ENCODE measurements at regions not wholly inside any gene's neighbourhood (a gene's known extent, or its start where the extent isn't known, plus 50 kb on each side); places are given as distances from the start of the nearest gene placed in this dataset.
"Not testable (repeated sequence)": the region's sequence is repeated elsewhere in the genome, so short reads cannot be mapped to it uniquely, and the experiment has no call there.

GRCh38 chr1:199208847-199209246 lies 570.0 kb downstream of the PTPRC start:
- no peaks in the 10 kb centered on the region for H3K4me1 Mint-ChIP-seq (ENCODE audit: low read depth)
- no peaks in the 10 kb centered on the region for H3K9me3 Mint-ChIP-seq
- no peak overlapping the region for H3K27ac Mint-ChIP-seq
- no peak overlapping the region for H3K4me3 Mint-ChIP-seq
- no peaks in the 10 kb centered on the region for H3K36me3 Mint-ChIP-seq (ENCODE audit: low read depth)
- H3K27me3 Mint-ChIP-seq, result no peaks in the 10 kb centered on the region
- no peak for DNase-seq

DNA sequence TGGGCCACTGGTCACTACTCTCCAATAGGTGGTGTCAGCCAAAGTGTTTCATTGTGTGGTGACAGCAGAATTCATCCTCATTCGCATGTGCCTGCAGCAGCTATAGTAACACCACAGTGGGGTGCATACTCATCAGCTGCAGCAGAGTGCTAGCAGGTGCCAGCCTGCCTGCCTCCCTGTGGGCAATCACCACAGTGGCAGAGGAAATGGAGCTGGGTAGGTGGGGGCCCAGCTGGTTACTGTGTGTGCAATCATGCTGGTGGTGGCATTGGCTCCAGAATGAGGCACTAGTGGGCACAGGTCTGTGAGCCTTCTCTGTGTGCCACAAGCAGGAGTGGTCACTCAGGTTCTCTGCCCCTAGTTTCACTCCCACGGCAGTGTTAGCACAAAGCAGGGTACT lies 579.2 kb downstream of the PTPRC start:
- no peak overlapping the region for H3K4me3 Mint-ChIP-seq

DNA sequence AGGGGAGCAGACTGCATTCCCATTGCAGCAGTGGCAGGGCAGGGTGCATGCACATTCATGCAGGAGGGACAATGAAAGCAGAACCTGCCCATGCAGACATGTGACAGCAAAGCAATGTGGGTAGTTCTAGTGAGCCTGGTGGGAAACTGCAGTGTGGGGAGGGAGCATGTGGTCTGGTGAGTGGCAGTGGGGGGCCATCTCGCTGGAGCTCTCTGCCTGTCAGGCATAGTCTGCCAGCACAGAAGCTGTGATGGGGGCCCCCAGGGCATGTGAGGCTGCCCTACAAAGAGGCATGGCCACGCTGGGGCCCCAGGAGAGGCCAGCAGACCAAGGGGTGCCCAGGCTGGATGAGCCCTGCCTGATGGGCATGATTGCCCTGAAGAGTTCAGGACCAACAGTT lies 579.7 kb downstream of the PTPRC start:
- peaks cover 4% of the 10 kb centered on the region for H3K9me3 Mint-ChIP-seq
- H3K27me3 Mint-ChIP-seq, result no peaks in the 10 kb centered on the region
- no peaks in the 10 kb centered on the region for H3K36me3 Mint-ChIP-seq (ENCODE audit: low read depth)
- H3K27ac Mint-ChIP-seq, result no peak overlapping the region
- H3K4me1 Mint-ChIP-seq (ENCODE audit: low read depth), result peaks cover 2% of the 10 kb centered on the region
- DNase-seq, result no peak
- no peak overlapping the region for H3K4me3 Mint-ChIP-seq

More for the DNA sequence above, 579.2 kb downstream of the PTPRC start:
- peaks cover 4% of the 10 kb centered on the region for H3K9me3 Mint-ChIP-seq
- H3K36me3 Mint-ChIP-seq (ENCODE audit: low read depth), result no peaks in the 10 kb centered on the region
- H3K4me1 Mint-ChIP-seq (ENCODE audit: low read depth), result peaks cover 2% of the 10 kb centered on the region
- H3K27ac Mint-ChIP-seq, result no peak overlapping the region
- no peak for DNase-seq
- no peaks in the 10 kb centered on the region for H3K27me3 Mint-ChIP-seq

- no peak for DNase-seq
- H3K9me3 Mint-ChIP-seq, result no peaks in the 10 kb centered on the region
- H3K36me3 Mint-ChIP-seq (ENCODE audit: low read depth), result no peaks in the 10 kb centered on the region
- peaks cover 8% of the 10 kb centered on the region for H3K4me1 Mint-ChIP-seq (ENCODE audit: low read depth)
- H3K27ac Mint-ChIP-seq, result no peak overlapping the region
- H3K4me3 Mint-ChIP-seq, result no peak overlapping the region
- no peaks in the 10 kb centered on the region for H3K27me3 Mint-ChIP-seq
These were observed 581.2 kb downstream of the PTPRC start for GRCh38 chr1:199220031-199220430.

GRCh38 chr1:199221371-199222150 lies 582.7 kb downstream of the PTPRC start:
- no peak overlapping the region for H3K4me3 Mint-ChIP-seq
- no peak overlapping the region for H3K27ac Mint-ChIP-seq
- DNase-seq, result no peak

DNA sequence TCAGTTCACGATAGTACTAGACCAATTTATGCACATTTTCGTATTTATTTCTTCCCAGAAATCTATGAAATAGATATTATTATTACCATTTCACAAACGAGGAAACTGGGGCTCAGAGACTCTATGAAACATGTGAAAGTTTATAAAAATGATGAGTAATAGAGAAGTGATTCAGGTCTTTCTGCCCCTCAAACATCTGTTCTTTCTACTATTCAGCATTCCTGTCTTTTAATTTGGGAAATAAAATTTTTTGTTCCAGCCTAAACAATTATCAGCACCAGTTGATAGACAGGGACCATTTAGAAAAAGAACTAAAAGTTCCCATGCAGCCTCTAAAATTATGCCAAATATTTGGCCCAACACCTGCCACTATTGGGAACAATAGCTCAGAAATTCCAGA lies 585.1 kb downstream of the PTPRC start:
- no peaks in the 10 kb centered on the region for H3K27me3 Mint-ChIP-seq
- no peak overlapping the region for H3K4me3 Mint-ChIP-seq
- no peak overlapping the region for H3K27ac Mint-ChIP-seq
- peaks cover 30% of the 10 kb centered on the region for H3K4me1 Mint-ChIP-seq (ENCODE audit: low read depth)
- H3K36me3 Mint-ChIP-seq (ENCODE audit: low read depth), result no peaks in the 10 kb centered on the region
- DNase-seq, result no peak
- H3K9me3 Mint-ChIP-seq, result no peaks in the 10 kb centered on the region

More at GRCh38 chr1:199221371-199222150, 582.7 kb downstream of the PTPRC start:
- H3K4me1 Mint-ChIP-seq (ENCODE audit: low read depth), result peaks cover 23% of the 10 kb centered on the region
- H3K36me3 Mint-ChIP-seq (ENCODE audit: low read depth), result no peaks in the 10 kb centered on the region
- H3K27me3 Mint-ChIP-seq, result no peaks in the 10 kb centered on the region
- no peaks in the 10 kb centered on the region for H3K9me3 Mint-ChIP-seq

DNA sequence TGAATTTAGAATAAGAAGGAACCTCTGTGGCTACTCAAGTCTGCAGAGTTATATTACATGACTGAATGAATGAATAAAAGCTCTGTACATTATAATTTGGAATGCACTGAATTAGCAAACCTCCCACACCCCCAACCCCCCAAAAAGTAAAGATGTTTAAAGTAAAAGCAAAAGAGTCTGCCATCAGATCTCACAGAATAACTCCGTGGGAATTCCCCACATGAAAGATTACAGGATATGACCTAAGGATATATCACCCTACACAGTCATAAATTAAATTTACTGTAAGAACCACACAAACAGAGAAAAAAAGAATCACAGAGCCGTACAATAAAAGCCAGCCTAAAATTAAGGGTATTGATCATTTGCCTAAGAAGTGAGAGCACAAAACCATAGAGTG lies 587.3 kb downstream of the PTPRC start:
- H3K36me3 Mint-ChIP-seq (ENCODE audit: low read depth), result no peaks in the 10 kb centered on the region
- peak overlapping the region; percentile 70 for H3K27ac Mint-ChIP-seq
- H3K4me3 Mint-ChIP-seq, result peak overlapping the region; percentile 41
- no peaks in the 10 kb centered on the region for H3K27me3 Mint-ChIP-seq
- DNase-seq, result no peak
- peaks cover 30% of the 10 kb centered on the region for H3K4me1 Mint-ChIP-seq (ENCODE audit: low read depth)
- no peaks in the 10 kb centered on the region for H3K9me3 Mint-ChIP-seq

DNA sequence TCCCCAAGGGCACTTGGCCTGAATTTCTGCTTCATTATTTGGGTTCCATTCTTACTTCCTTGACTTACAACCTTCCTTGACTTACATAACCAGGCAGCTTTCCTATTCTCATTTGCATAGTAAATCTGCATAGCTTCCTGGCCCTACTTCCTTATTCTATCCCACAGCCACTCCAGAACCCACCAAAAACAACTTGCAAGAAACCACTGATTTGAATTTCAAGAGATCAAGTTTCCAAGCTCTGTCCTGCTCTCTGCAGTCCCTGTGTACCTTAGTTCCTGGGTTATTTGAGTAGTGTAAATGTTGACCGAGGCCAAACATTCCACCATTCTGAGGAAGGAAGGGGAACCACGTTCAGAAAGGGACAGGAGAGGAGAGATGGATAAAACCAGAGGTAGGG lies 603.3 kb downstream of the PTPRC start:
- DNase-seq, result no peak
- no peak overlapping the region for H3K27ac Mint-ChIP-seq
- peaks cover 3% of the 10 kb centered on the region for H3K27me3 Mint-ChIP-seq
- H3K4me3 Mint-ChIP-seq, result no peak overlapping the region
- no peaks in the 10 kb centered on the region for H3K36me3 Mint-ChIP-seq (ENCODE audit: low read depth)
- no peaks in the 10 kb centered on the region for H3K9me3 Mint-ChIP-seq
- H3K4me1 Mint-ChIP-seq (ENCODE audit: low read depth), result peaks cover 15% of the 10 kb centered on the region

GRCh38 chr1:199242601-199243000 lies 603.8 kb downstream of the PTPRC start:
- Mint-ChIP-seq H3K9me3 (no peaks in the 10 kb centered on the region), H3K4me1 (ENCODE audit: low read depth) (peaks cover 15% of the 10 kb centered on the region), H3K27me3 (peaks cover 3% of the 10 kb centered on the region), H3K27ac (peak overlapping the region; percentile 31), H3K4me3 (no peak overlapping the region), H3K36me3 (ENCODE audit: low read depth) (no peaks in the 10 kb centered on the region)
- DNase-seq, result no peak

GRCh38 chr1:199243423-199244061 lies 604.7 kb downstream of the PTPRC start:
- DNase-seq, result peak; percentile 86

DNA sequence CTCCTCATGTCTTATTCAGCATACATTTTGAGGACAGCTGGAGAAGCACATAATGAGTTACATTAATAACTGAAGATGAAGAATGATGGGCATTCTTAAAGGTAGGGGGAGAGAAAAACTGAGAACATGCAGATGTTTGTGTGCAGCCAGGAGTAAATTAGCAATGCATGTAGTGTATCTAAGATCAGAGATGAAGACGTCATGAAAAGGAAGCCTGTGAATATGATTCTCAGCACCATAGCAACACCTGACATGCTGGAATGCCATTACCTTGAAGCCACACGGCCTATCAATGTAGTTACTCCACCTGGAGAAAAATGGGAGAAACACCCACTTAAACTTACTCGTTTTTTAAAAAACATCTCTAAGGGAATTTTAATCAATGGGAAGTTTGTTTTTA lies 607.1 kb downstream of the PTPRC start:
- Mint-ChIP-seq H3K9me3 (no peaks in the 10 kb centered on the region), H3K27me3 (peaks cover 6% of the 10 kb centered on the region), H3K36me3 (ENCODE audit: low read depth) (no peaks in the 10 kb centered on the region), H3K4me1 (ENCODE audit: low read depth) (peaks cover 15% of the 10 kb centered on the region), H3K27ac (no peak overlapping the region), H3K4me3 (no peak overlapping the region)
- no peak for DNase-seq

More at GRCh38 chr1:199243423-199244061, 604.7 kb downstream of the PTPRC start:
- H3K36me3 Mint-ChIP-seq (ENCODE audit: low read depth), result no peaks in the 10 kb centered on the region
- peaks cover 5% of the 10 kb centered on the region for H3K27me3 Mint-ChIP-seq
- H3K27ac Mint-ChIP-seq, result no peak overlapping the region
- H3K4me1 Mint-ChIP-seq (ENCODE audit: low read depth), result peaks cover 15% of the 10 kb centered on the region
- H3K9me3 Mint-ChIP-seq, result no peaks in the 10 kb centered on the region
- H3K4me3 Mint-ChIP-seq, result no peak overlapping the region

GRCh38 chr1:199246716-199247115 lies 607.9 kb downstream of the PTPRC start:
- Mint-ChIP-seq H3K9me3 (no peaks in the 10 kb centered on the region), H3K4me3 (no peak overlapping the region)

DNA sequence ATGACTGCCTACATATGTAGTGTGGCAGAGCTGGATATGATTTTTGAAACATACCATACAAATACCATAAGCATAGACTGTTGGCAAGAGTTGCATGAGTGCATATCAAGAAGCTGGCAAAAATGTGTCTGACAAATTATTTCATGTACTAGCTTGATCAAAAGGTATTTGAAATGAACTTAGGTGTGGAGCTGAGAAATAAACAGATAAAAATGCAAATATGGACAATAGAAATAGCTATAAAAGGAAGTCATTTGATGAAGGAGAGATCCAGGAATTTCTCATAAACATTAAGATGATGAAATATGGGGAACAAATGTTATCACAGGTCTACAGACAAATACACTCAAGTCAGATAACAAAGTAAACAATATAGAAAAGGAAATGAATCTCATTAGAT lies 609.1 kb downstream of the PTPRC start:
- Mint-ChIP-seq H3K36me3 (ENCODE audit: low read depth) (no peaks in the 10 kb centered on the region), H3K4me1 (ENCODE audit: low read depth) (peaks cover 9% of the 10 kb centered on the region), H3K9me3 (no peaks in the 10 kb centered on the region), H3K27me3 (peaks cover 6% of the 10 kb centered on the region), H3K4me3 (no peak overlapping the region), H3K27ac (no peak overlapping the region)
- DNase-seq, result no peak

More at GRCh38 chr1:199246716-199247115, 607.9 kb downstream of the PTPRC start:
- H3K27me3 Mint-ChIP-seq, result peaks cover 6% of the 10 kb centered on the region
- H3K27ac Mint-ChIP-seq, result no peak overlapping the region
- DNase-seq, result no peak
- H3K36me3 Mint-ChIP-seq (ENCODE audit: low read depth), result no peaks in the 10 kb centered on the region
- peaks cover 15% of the 10 kb centered on the region for H3K4me1 Mint-ChIP-seq (ENCODE audit: low read depth)

GRCh38 chr1:199254040-199254439 lies 615.2 kb downstream of the PTPRC start:
- H3K27ac Mint-ChIP-seq; H3K9me3 Mint-ChIP-seq; H3K4me1 Mint-ChIP-seq (ENCODE audit: low read depth); H3K4me3 Mint-ChIP-seq; H3K36me3 Mint-ChIP-seq (ENCODE audit: low read depth); DNase-seq: not testable (repeated sequence)
- H3K27me3 Mint-ChIP-seq, result peaks cover 41% of the 10 kb centered on the region

GRCh38 chr1:199261328-199261727 lies 622.5 kb downstream of the PTPRC start:
- Mint-ChIP-seq H3K27me3 (peaks cover 19% of the 10 kb centered on the region), H3K4me1 (ENCODE audit: low read depth) (peaks cover 8% of the 10 kb centered on the region), H3K27ac (no peak overlapping the region), H3K36me3 (ENCODE audit: low read depth) (no peaks in the 10 kb centered on the region), H3K4me3 (no peak overlapping the region), H3K9me3 (no peaks in the 10 kb centered on the region)
- no peak for DNase-seq

Measured in activated T-cell treated with anti-CD3 and anti-CD28 coated beads, Interleukin-2, amount 50 U/mL, for 24 hours (primary cell).